ENCODE measurements at regions not wholly inside any gene's neighbourhood (a gene's known extent, or its start where the extent isn't known, plus 50 kb on each side); places are given as distances from the start of the nearest gene placed in this dataset.

DNA sequence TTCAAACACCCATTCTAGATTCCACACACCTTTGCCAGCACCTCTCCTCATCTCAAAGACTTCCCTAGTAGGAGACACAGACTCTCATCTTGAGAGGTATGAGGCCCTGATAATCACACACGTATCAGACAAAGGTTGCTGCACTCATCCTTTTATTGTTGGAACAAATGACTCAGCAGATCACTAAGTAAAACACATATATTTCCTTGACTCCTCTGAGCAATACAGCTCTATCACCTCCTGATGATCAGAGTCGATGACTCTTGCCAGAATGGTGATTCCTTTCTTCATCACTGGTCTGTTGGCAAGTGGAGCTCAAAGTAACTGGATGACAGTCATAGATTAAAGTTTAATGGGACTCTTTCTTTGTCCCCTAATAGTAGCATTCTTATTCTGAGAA lies 1049.2 kb upstream of the ZEB2 start:
- WGBS (ENCODE audit: extremely low coverage, insufficient read length, low lambda C conversion rate), result no CpG with 5 or more reads among the region's 2 CpGs
- H2BK15ac ChIP-seq (ENCODE audit: low read depth, low read length), result no peak overlapping the region

More for the DNA sequence above, 1049.2 kb upstream of the ZEB2 start:
- Mint-ChIP-seq H3K36me3 (ENCODE audit: insufficient read depth in 1 of 3, low read depth in 3 of 3) (no peaks in the 10 kb centered on the region), H3K4me1 (0 out of 4 replicates have a peak, but pooled peaks cover 0 to under 1% of the 10 kb centered on the region in 2 experiments), H3K9me3 (no peaks in the 10 kb centered on the region), H3K27ac (peak overlapping the region in 1 of 3 experiments; percentile 30; a peak in 1 of 7 replicates), H3K4me3 (no peak overlapping the region), H3K27me3 (ENCODE audit: low read depth) (no peaks in the 10 kb centered on the region)
- H3K4ac ChIP-seq (ENCODE audit: low read depth, low read length), result no peak overlapping the region
- H3K4me2 ChIP-seq (ENCODE audit: insufficient read depth, insufficient read length, low read length), result no peak overlapping the region
- no peak overlapping the region for H3K14ac ChIP-seq (ENCODE audit: insufficient read depth, low read length)
- no peak overlapping the region for H3K9ac ChIP-seq (ENCODE audit: extremely low read depth, insufficient read length, low read length)
- TF ChIP-seq, protein P1, sequence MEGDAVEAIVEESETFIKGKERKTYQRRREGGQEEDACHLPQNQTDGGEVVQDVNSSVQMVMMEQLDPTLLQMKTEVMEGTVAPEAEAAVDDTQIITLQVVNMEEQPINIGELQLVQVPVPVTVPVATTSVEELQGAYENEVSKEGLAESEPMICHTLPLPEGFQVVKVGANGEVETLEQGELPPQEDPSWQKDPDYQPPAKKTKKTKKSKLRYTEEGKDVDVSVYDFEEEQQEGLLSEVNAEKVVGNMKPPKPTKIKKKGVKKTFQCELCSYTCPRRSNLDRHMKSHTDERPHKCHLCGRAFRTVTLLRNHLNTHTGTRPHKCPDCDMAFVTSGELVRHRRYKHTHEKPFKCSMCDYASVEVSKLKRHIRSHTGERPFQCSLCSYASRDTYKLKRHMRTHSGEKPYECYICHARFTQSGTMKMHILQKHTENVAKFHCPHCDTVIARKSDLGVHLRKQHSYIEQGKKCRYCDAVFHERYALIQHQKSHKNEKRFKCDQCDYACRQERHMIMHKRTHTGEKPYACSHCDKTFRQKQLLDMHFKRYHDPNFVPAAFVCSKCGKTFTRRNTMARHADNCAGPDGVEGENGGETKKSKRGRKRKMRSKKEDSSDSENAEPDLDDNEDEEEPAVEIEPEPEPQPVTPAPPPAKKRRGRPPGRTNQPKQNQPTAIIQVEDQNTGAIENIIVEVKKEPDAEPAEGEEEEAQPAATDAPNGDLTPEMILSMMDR (conservative IDR thresholded peaks at IDR 0.05), result no peak
- H3K56ac ChIP-seq (ENCODE audit: insufficient read length, low read depth, low read length), result no peak overlapping the region
- H4K91ac ChIP-seq (ENCODE audit: insufficient read length, low read depth, low read length), result no peak overlapping the region
- H3K23ac ChIP-seq (ENCODE audit: insufficient read length, low read depth, low read length), result no peak overlapping the region
- H2AFZ ChIP-seq (ENCODE audit: low read length), result no peak overlapping the region
- H3K23me2 ChIP-seq (ENCODE audit: insufficient read length, low read depth, low read length, poor library complexity, severe bottlenecking), result no peaks in the 10 kb centered on the region
- no peak overlapping the region for H2AK5ac ChIP-seq (ENCODE audit: insufficient read length, low read length)
- H3K27me3 ChIP-seq (ENCODE audit: insufficient read depth, low read length), result no peaks in the 10 kb centered on the region
- no peak overlapping the region for H2BK20ac ChIP-seq (ENCODE audit: low read depth, low read length, poor library complexity, severe bottlenecking)
- H2BK5ac ChIP-seq (ENCODE audit: insufficient read length, low read length), result no peak overlapping the region
- H2BK12ac ChIP-seq (ENCODE audit: insufficient read length, low read depth, low read length), result no peak overlapping the region
- no peak overlapping the region for H2BK120ac ChIP-seq (ENCODE audit: low read depth, low read length, poor library complexity, severe bottlenecking)
- DNase-seq, result no peak
- no peak overlapping the region for H4K8ac ChIP-seq (replicated peaks; ENCODE audit: insufficient read length, low read depth, low read length)
- H4K20me1 ChIP-seq (ENCODE audit: control insufficient read depth, insufficient read depth, insufficient read length), result no peaks in the 10 kb centered on the region
- H3K9me3 ChIP-seq (ENCODE audit: control insufficient read depth, low read depth, low read length), result no peaks in the 10 kb centered on the region
- H4K5ac ChIP-seq (ENCODE audit: insufficient read length, low read depth, low read length), result no peak overlapping the region
- no peaks in the 10 kb centered on the region for H3K79me1 ChIP-seq (ENCODE audit: insufficient read depth, low read depth, low read length, poor library complexity, severe bottlenecking)
- H3T11ph ChIP-seq (ENCODE audit: low read length), result no peak overlapping the region
- no peaks in the 10 kb centered on the region for H3K79me2 ChIP-seq (ENCODE audit: insufficient read depth, low read length)
- no peak overlapping the region for H3K27ac ChIP-seq (ENCODE audit: insufficient read length, low read depth, low read length)
- H3K18ac ChIP-seq (ENCODE audit: insufficient read length, low read depth, low read length), result no peak overlapping the region
- no peaks in the 10 kb centered on the region for H3K4me1 ChIP-seq (ENCODE audit: insufficient read depth, low read length)
